ENCODE measurements at regions not wholly inside any gene's neighbourhood (a gene's known extent, or its start where the extent isn't known, plus 50 kb on each side); places are given as distances from the start of the nearest gene placed in this dataset.

- no peak for DNase-seq
- no peaks in the 10 kb centered on the region for H3K9me3 ChIP-seq
- H3K27ac ChIP-seq: no peak overlapping the region
- intact Hi-C loops (cut with DNase I; ENCODE audit: low total_unique reads): no loop called here
- no peak for TF ChIP-seq POLR2A (IDR thresholded peaks at IDR 0.05)
- TF ChIP-seq, protein P1, sequence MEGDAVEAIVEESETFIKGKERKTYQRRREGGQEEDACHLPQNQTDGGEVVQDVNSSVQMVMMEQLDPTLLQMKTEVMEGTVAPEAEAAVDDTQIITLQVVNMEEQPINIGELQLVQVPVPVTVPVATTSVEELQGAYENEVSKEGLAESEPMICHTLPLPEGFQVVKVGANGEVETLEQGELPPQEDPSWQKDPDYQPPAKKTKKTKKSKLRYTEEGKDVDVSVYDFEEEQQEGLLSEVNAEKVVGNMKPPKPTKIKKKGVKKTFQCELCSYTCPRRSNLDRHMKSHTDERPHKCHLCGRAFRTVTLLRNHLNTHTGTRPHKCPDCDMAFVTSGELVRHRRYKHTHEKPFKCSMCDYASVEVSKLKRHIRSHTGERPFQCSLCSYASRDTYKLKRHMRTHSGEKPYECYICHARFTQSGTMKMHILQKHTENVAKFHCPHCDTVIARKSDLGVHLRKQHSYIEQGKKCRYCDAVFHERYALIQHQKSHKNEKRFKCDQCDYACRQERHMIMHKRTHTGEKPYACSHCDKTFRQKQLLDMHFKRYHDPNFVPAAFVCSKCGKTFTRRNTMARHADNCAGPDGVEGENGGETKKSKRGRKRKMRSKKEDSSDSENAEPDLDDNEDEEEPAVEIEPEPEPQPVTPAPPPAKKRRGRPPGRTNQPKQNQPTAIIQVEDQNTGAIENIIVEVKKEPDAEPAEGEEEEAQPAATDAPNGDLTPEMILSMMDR (IDR thresholded peaks at IDR 0.05): no peak
- H3K36me3 ChIP-seq: no peaks in the 10 kb centered on the region
- H3K4me1 ChIP-seq: no peaks in the 10 kb centered on the region
- H3K4me3 ChIP-seq: no peak overlapping the region
- no peaks in the 10 kb centered on the region for H3K27me3 ChIP-seq
Measured at GRCh38 chr4:176971576-176972115, 178.9 kb upstream of the VEGFC start.

DNA sequence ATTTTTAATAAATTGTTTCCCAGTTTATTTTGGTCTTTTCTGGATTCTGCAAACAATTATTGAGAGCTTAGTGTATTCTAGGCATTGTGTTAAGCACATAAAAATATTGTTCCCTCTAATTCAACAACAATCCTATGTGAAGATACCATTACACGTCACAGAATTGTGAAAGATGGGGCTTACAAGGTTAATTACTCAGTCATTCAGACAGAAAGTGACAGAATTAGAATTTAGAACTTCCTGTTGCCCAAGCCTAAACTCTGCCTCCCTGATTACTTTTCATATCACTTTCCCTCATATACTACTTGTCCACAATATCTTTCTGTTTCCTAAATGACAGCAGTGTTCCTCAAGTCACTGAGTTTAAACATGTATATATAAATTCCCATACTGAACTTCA lies 186.7 kb upstream of the VEGFC start:
- no peaks in the 10 kb centered on the region for H3K27me3 ChIP-seq
- H3K4me1 ChIP-seq: no peaks in the 10 kb centered on the region
- H3K27ac ChIP-seq: no peak overlapping the region
- no peak overlapping the region for H3K4me3 ChIP-seq
- intact Hi-C loops (cut with DNase I; ENCODE audit: low total_unique reads): no loop called here
- no peaks in the 10 kb centered on the region for H3K9me3 ChIP-seq
- no peak for DNase-seq
- no peaks in the 10 kb centered on the region for H3K36me3 ChIP-seq
- TF ChIP-seq, protein P1 (IDR thresholded peaks at IDR 0.05): no peak
- no peak for TF ChIP-seq POLR2A (IDR thresholded peaks at IDR 0.05)

GRCh38 chr4:176981074-176981473 lies 188.4 kb upstream of the VEGFC start:
- Histone ChIP-seq H3K4me1 (no peaks in the 10 kb centered on the region), H3K36me3 (no peaks in the 10 kb centered on the region), H3K9me3 (no peaks in the 10 kb centered on the region), H3K4me3 (no peak overlapping the region), H3K27me3 (no peaks in the 10 kb centered on the region), H3K27ac (no peak overlapping the region)
- TF ChIP-seq, protein P1 (IDR thresholded peaks at IDR 0.05): no peak
- TF ChIP-seq POLR2A (IDR thresholded peaks at IDR 0.05): no peak
- no peak for DNase-seq
- intact Hi-C loops (cut with DNase I; ENCODE audit: low total_unique reads): no loop called here

DNA sequence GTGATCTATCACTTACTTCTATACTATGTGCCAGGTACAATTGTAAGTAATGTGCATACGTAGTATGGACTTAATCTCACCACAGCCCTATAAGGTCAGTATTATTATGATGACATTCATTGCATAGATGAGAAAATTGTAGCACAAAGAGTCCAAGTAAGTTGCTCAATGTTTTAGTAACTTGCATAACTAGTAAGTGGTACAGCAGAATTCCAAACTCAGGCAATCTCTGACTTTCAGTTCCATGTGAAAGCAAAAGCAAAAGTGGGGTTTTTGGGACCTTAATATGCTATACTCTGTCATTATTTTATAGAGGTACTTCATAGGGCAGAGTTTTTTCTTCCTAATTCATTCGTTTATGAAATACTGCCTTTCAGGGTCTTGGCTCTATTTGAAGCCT lies 188.8 kb upstream of the VEGFC start:
- no peaks in the 10 kb centered on the region for H3K4me1 ChIP-seq
- no peak for DNase-seq
- no peak overlapping the region for H3K27ac ChIP-seq
- H3K27me3 ChIP-seq: no peaks in the 10 kb centered on the region
- intact Hi-C loops (cut with DNase I; ENCODE audit: low total_unique reads): no loop called here
- no peaks in the 10 kb centered on the region for H3K9me3 ChIP-seq
- TF ChIP-seq, protein P1 (IDR thresholded peaks at IDR 0.05): no peak
- no peak for TF ChIP-seq POLR2A (IDR thresholded peaks at IDR 0.05)
- no peak overlapping the region for H3K4me3 ChIP-seq
- no peaks in the 10 kb centered on the region for H3K36me3 ChIP-seq

GRCh38 chr4:176988226-176988625 lies 195.5 kb upstream of the VEGFC start:
- TF ChIP-seq, protein P1 (IDR thresholded peaks at IDR 0.05): no peak
- no peak for TF ChIP-seq POLR2A (IDR thresholded peaks at IDR 0.05)
- no peak overlapping the region for H3K4me3 ChIP-seq

More at GRCh38 chr4:176988226-176988625, 195.5 kb upstream of the VEGFC start:
- no peaks in the 10 kb centered on the region for H3K4me1 ChIP-seq
- no peak overlapping the region for H3K27ac ChIP-seq
- no peaks in the 10 kb centered on the region for H3K9me3 ChIP-seq
- no peaks in the 10 kb centered on the region for H3K36me3 ChIP-seq
- H3K27me3 ChIP-seq: no peaks in the 10 kb centered on the region
- intact Hi-C loops (cut with DNase I; ENCODE audit: low total_unique reads): no loop called here
- no peak for DNase-seq

Data from uterus (tissue), 3 donors.